ENCODE measurements at regions not wholly inside any gene's neighbourhood (a gene's known extent, or its start where the extent isn't known, plus 50 kb on each side); places are given as distances from the start of the nearest gene placed in this dataset.
"Not testable (repeated sequence)": the region's sequence is repeated elsewhere in the genome, so short reads cannot be mapped to it uniquely, and the experiment has no call there.

DNA sequence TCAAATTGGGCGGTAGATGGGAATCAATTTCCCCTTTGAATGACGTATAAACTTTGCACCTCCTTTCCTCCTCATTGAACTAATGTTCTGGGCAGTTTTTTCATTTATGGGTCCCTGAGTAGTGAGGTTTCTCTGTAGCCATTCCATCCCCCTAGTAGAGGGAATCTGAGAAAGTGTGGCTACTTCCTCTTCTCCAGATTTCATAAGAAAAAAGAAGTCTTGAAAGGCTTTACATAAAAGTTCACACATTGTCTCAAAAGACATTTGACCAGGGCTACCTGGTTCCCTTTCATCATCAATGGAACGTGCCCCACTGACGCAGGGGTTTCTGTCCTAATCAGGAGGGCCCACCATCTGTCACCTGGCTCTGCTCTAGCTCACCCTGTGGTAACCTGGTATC lies 57.3 kb downstream of the CTSL start (continued):
- TF ChIP-seq, protein P1, sequence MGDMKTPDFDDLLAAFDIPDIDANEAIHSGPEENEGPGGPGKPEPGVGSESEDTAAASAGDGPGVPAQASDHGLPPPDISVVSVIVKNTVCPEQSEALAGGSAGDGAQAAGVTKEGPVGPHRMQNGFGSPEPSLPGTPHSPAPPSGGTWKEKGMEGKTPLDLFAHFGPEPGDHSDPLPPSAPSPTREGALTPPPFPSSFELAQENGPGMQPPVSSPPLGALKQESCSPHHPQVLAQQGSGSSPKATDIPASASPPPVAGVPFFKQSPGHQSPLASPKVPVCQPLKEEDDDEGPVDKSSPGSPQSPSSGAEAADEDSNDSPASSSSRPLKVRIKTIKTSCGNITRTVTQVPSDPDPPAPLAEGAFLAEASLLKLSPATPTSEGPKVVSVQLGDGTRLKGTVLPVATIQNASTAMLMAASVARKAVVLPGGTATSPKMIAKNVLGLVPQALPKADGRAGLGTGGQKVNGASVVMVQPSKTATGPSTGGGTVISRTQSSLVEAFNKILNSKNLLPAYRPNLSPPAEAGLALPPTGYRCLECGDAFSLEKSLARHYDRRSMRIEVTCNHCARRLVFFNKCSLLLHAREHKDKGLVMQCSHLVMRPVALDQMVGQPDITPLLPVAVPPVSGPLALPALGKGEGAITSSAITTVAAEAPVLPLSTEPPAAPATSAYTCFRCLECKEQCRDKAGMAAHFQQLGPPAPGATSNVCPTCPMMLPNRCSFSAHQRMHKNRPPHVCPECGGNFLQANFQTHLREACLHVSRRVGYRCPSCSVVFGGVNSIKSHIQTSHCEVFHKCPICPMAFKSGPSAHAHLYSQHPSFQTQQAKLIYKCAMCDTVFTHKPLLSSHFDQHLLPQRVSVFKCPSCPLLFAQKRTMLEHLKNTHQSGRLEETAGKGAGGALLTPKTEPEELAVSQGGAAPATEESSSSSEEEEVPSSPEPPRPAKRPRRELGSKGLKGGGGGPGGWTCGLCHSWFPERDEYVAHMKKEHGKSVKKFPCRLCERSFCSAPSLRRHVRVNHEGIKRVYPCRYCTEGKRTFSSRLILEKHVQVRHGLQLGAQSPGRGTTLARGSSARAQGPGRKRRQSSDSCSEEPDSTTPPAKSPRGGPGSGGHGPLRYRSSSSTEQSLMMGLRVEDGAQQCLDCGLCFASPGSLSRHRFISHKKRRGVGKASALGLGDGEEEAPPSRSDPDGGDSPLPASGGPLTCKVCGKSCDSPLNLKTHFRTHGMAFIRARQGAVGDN (IDR thresholded peaks at IDR 0.05): no peak
- TF ChIP-seq POLR2AphosphoS2 (IDR thresholded peaks at IDR 0.05; ENCODE audit: low read depth, low read length) (no peak), POU2F2 (IDR thresholded peaks at IDR 0.05; ENCODE audit: borderline replicate concordance, low read depth, low read length) (no peak), FOXK2 (IDR thresholded peaks at IDR 0.05) (no peak), RFX5 (IDR thresholded peaks at IDR 0.05; ENCODE audit: low read depth, low read length) (no peak), MEF2B (IDR thresholded peaks at IDR 0.05; ENCODE audit: partially characterized antibody, poor library complexity, severe bottlenecking) (no peak), PAX8 (IDR thresholded peaks at IDR 0.05) (no peak), ZNF217 (IDR thresholded peaks at IDR 0.05) (no peak)
- TF ChIP-seq, protein P2, sequence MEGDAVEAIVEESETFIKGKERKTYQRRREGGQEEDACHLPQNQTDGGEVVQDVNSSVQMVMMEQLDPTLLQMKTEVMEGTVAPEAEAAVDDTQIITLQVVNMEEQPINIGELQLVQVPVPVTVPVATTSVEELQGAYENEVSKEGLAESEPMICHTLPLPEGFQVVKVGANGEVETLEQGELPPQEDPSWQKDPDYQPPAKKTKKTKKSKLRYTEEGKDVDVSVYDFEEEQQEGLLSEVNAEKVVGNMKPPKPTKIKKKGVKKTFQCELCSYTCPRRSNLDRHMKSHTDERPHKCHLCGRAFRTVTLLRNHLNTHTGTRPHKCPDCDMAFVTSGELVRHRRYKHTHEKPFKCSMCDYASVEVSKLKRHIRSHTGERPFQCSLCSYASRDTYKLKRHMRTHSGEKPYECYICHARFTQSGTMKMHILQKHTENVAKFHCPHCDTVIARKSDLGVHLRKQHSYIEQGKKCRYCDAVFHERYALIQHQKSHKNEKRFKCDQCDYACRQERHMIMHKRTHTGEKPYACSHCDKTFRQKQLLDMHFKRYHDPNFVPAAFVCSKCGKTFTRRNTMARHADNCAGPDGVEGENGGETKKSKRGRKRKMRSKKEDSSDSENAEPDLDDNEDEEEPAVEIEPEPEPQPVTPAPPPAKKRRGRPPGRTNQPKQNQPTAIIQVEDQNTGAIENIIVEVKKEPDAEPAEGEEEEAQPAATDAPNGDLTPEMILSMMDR (IDR thresholded peaks at IDR 0.05 in 2 of 3, conservative IDR thresholded peaks at IDR 0.05 in 1 of 3; ENCODE audit: control insufficient read depth in 2 of 3, extremely low read depth in 1 of 3, insufficient read depth in 1 of 3, low read depth in 3 of 3, low read length in 3 of 3): no peak
- TF ChIP-seq, protein P3, sequence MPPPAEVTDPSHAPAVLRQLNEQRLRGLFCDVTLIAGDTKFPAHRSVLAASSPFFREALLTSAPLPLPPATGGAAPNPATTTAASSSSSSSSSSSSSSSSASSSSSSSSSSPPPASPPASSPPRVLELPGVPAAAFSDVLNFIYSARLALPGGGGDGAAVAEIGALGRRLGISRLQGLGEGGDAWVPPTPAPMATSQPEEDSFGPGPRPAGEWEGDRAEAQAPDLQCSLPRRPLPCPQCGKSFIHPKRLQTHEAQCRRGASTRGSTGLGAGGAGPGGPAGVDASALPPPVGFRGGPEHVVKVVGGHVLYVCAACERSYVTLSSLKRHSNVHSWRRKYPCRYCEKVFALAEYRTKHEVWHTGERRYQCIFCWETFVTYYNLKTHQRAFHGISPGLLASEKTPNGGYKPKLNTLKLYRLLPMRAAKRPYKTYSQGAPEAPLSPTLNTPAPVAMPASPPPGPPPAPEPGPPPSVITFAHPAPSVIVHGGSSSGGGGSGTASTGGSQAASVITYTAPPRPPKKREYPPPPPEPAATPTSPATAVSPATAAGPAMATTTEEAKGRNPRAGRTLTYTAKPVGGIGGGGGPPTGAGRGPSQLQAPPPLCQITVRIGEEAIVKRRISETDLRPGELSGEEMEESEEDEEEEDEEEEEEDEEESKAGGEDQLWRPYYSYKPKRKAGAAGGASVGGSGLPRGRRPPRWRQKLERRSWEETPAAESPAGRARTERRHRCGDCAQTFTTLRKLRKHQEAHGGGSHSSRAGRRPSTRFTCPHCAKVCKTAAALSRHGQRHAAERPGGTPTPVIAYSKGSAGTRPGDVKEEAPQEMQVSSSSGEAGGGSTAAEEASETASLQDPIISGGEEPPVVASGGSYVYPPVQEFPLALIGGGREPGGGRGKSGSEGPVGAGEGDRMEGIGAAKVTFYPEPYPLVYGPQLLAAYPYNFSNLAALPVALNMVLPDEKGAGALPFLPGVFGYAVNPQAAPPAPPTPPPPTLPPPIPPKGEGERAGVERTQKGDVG (CRISPR knock-in tag; IDR thresholded peaks at IDR 0.05): no peak
- TF ChIP-seq, protein P4, sequence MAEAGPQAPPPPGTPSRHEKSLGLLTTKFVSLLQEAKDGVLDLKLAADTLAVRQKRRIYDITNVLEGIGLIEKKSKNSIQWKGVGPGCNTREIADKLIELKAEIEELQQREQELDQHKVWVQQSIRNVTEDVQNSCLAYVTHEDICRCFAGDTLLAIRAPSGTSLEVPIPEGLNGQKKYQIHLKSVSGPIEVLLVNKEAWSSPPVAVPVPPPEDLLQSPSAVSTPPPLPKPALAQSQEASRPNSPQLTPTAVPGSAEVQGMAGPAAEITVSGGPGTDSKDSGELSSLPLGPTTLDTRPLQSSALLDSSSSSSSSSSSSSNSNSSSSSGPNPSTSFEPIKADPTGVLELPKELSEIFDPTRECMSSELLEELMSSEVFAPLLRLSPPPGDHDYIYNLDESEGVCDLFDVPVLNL (IDR thresholded peaks at IDR 0.05; ENCODE audit: low read depth, low read length): no peak

DNA sequence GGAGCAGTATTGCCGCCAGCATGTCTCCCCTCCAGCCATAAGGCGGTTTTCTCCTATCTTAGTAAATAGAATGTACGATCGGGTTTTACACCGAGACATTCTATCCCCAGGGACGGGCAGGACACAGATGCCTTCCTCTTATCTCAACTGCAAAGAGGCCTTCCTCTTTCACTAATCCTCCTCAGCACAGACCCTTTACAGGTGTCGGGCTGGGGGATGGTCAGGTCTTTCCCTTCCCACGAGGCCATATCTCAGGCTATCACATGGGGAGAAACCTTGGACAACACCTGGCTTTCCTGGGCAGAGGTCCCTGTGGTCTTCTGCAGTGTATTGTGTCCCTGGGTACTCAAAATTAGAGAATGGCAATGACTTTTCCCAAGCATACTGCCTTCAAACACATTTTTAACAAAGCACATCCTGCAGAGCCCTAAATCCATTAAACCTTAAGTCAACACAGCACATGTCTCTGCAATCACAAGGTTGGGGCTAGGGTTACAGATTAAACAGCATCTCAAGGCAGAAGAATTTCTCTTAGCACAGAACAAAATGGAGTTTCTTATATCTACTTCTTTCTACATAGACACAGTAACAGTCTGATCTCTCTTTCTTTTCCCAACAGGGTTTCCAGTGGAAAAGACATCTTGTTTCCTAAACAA lies 59.5 kb downstream of the CTSL start:
- H3K9me3 ChIP-seq (replicated peaks; ENCODE audit: control insufficient read depth, insufficient read depth, low read length); H3K27ac ChIP-seq (ENCODE audit: control insufficient read depth, insufficient read depth); H3K4me3 ChIP-seq; RAD21 ChIA-PET (ENCODE audit: unreplicated experiment); SMC1A ChIA-PET (ENCODE audit: uncharacterized antibody, unreplicated experiment); ATAC-seq; H3K4me2 ChIP-seq (ENCODE audit: control insufficient read depth, insufficient read depth); intact Hi-C loops (cut with micrococcal nuclease; ENCODE audit: unreplicated experiment); H3K79me2 ChIP-seq (ENCODE audit: control insufficient read depth, insufficient read depth, low read length); H4K20me1 ChIP-seq (ENCODE audit: control insufficient read depth, insufficient read depth); CTCF ChIA-PET; FAIRE-seq; DNase-seq (ENCODE audit: low read depth, low spot score); in situ Hi-C loops (cut with MboI); BruUV-seq (replicated peaks); H2AFZ ChIP-seq (ENCODE audit: control insufficient read depth, low read depth, low read length); H3K4me1 ChIP-seq (ENCODE audit: control insufficient read depth, insufficient read depth, low read length); H3K9ac ChIP-seq (ENCODE audit: control insufficient read depth, insufficient read depth, low read length); POLR2A ChIA-PET; H3K36me3 ChIP-seq (ENCODE audit: control insufficient read depth in 2 of 2, insufficient read depth in 2 of 2, low read length in 1 of 2); H3K27me3 ChIP-seq (replicated peaks in 1 of 2; ENCODE audit: control insufficient read depth in 2 of 2, insufficient read depth in 2 of 2, low read length in 1 of 2): not testable (repeated sequence)
- WGBS (ENCODE audit: insufficient coverage, insufficient replicate concordance, low lambda C conversion rate, missing lambda C conversion rate): 6% methylated on average over 8 of the region's 8 CpGs
